Activated CD4-positive, alpha-beta T cell treated with anti-CD3 and anti-CD28 coated beads, Interleukin-2, amount 10 ng/mL, durations not matched to agents 7 days and 5 days (primary cell): ENCODE measurements at regions not wholly inside any gene's neighbourhood (a gene's known extent, or its start where the extent isn't known, plus 50 kb on each side); places are given as distances from the start of the nearest gene placed in this dataset.

Experiments
- CTCF ChIA-PET: fragments of 350-600 bp; sonication (Branson Sonifier 250); formaldehyde crosslinking; loops from one replicate; lab custom pipeline; 2021; ENCODE audit warnings: antibody characterized with exemption; lab: Charles Lee
- POLR2A ChIA-PET: fragments of 350-600 bp; sonication (Branson Sonifier 250); formaldehyde crosslinking; loops from one replicate; lab custom pipeline; 2021; ENCODE audit warnings: antibody characterized with exemption; lab: Charles Lee
- DNase-seq: peaks from one replicate; pipeline ENCODE4 v3.0.0-alpha.2; 2020
- H3K27ac Mint-ChIP-seq: one replicate; pipeline ENCODE4 v1.8.0; 2021; ENCODE audit warnings: mild to moderate bottlenecking, moderate library complexity, mixed read lengths
- H3K27me3 Mint-ChIP-seq: one replicate; pipeline ENCODE4 v1.8.0; 2021; ENCODE audit warnings: mixed read lengths
- H3K36me3 Mint-ChIP-seq: one replicate; pipeline ENCODE4 v1.8.0; 2021; ENCODE audit warnings: low read depth, mixed read lengths
- H3K4me1 Mint-ChIP-seq: one replicate; pipeline ENCODE4 v1.8.0; 2021; ENCODE audit warnings: mixed read lengths
- H3K4me3 Mint-ChIP-seq: one replicate; pipeline ENCODE4 v1.8.0; 2021; ENCODE audit warnings: mild to moderate bottlenecking, moderate library complexity, mixed read lengths
- H3K9me3 Mint-ChIP-seq: one replicate; pipeline ENCODE4 v1.8.0; 2021; ENCODE audit warnings: mixed read lengths

DNA sequence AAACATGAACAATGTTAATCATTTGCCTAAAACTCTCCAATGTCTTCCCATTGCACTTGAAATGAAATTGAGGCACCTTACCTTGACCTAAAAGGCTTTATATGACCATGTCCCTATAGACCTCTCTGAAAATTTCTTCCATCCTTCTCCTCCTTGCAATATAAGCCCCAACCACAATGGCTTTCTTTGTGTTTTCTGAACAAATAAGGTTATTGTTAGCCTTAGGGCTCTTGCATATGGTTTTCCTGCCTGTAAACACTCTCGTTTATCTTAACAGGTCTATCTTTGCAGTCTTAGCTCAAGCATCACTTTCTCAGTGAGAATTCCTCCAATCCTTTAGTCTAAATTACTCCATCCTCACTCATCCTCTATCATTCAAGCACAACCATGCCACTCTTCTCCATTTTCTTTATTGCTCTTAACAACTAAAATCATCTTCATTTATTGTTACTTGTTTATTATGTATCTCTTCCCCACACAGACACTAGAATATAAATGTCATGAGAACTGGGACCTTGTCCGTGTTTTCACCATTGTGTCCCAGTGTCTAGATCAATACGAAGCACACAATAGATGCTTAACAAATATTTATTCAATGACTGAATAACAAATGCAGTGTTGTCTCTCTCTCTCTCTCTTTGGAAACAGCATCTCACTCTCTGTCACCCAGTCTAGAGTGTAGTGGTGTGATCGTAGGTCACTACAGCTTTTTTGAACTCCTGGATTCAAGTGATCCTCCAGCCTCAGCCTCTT, 129.3 kb downstream of the RDH14 start:
- no peaks in the 10 kb centered on the region for H3K9me3 Mint-ChIP-seq
- POLR2A ChIA-PET = no interaction called here

DNA sequence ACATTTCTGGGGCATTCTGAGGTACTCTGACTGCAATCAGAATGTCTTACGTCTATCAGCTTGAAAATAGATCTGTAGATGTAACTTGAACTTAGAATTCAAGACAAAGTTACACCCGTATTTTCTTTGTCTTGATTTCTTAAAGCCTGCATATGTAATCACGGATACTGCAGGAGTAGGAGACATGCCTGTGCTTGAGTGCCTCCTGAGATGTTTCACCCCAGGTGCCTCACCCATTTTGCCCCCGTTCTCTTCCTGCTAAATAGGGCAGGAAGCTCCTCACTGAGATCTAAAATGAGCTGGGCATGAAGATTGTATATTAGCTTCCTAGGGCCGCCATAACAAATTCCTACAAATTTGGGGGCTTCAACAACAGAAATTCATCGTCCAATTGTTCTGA, 131.9 kb downstream of the RDH14 start:
- no peak for DNase-seq
- Mint-ChIP-seq H3K27me3 (peaks cover 17% of the 10 kb centered on the region), H3K4me3 (no peak overlapping the region), H3K9me3 (no peaks in the 10 kb centered on the region), H3K36me3 (no peaks in the 10 kb centered on the region), H3K27ac (no peak overlapping the region), H3K4me1 (no peaks in the 10 kb centered on the region)
- CTCF ChIA-PET = no interaction called here
- POLR2A ChIA-PET = no interaction called here

More for the DNA sequence above, 129.3 kb downstream of the RDH14 start:
- Mint-ChIP-seq H3K27ac (no peak overlapping the region), H3K4me3 (no peak overlapping the region), H3K4me1 (no peaks in the 10 kb centered on the region), H3K36me3 (no peaks in the 10 kb centered on the region), H3K27me3 (peaks cover 12% of the 10 kb centered on the region)
- CTCF ChIA-PET = no interaction called here
- DNase-seq = no peak

DNA sequence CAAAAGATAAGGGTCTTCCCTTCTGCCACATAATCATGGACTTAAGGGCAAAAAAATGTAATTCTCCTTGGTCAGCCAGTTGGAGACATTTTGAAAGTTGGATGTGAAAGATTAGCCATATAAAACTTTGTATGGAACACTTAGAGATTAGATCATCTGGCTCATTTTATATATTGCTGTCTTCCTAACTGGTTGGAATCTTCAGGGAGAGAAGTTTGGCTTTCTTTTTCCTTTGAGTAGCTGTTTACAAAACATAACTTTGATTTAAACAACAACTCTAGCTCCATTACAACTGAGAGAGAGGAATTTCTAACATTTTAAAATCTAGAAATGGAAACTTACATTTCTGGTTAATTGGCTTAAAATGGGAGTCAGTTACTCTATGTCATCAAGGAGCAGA, 132.7 kb downstream of the RDH14 start:
- CTCF ChIA-PET = no interaction called here
- no peaks in the 10 kb centered on the region for H3K36me3 Mint-ChIP-seq

DNA sequence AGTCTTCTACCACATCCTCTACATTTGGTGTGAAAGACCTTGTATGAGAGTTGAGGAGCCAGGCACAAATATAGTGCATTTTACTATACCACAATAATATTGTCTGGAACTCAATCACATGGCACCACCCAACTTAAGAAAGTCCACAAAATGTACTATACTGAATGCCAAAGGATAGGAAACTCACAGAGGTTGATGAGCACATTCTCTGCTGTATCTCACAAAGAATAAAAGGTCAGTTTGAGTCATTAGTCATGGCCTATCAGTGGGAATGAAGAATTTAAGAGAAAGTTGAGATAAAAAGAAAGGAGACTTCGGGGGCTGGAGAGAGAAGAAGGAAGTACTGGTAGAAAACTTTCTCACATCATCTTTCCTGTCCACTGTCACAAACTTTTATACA, 134.3 kb downstream of the RDH14 start:
- H3K36me3 Mint-ChIP-seq = no peaks in the 10 kb centered on the region
- H3K9me3 Mint-ChIP-seq = no peaks in the 10 kb centered on the region
- no peak for DNase-seq
- no peak overlapping the region for H3K4me3 Mint-ChIP-seq
- H3K4me1 Mint-ChIP-seq = no peaks in the 10 kb centered on the region
- CTCF ChIA-PET = no interaction called here
- peaks cover 10% of the 10 kb centered on the region for H3K27me3 Mint-ChIP-seq
- POLR2A ChIA-PET = no interaction called here
- H3K27ac Mint-ChIP-seq = no peak overlapping the region

More for the DNA sequence above, 132.7 kb downstream of the RDH14 start:
- no peak overlapping the region for H3K27ac Mint-ChIP-seq
- no peaks in the 10 kb centered on the region for H3K9me3 Mint-ChIP-seq
- DNase-seq = no peak
- H3K4me1 Mint-ChIP-seq = no peaks in the 10 kb centered on the region
- POLR2A ChIA-PET = no interaction called here
- H3K4me3 Mint-ChIP-seq = no peak overlapping the region
- H3K27me3 Mint-ChIP-seq = peaks cover 12% of the 10 kb centered on the region

DNA sequence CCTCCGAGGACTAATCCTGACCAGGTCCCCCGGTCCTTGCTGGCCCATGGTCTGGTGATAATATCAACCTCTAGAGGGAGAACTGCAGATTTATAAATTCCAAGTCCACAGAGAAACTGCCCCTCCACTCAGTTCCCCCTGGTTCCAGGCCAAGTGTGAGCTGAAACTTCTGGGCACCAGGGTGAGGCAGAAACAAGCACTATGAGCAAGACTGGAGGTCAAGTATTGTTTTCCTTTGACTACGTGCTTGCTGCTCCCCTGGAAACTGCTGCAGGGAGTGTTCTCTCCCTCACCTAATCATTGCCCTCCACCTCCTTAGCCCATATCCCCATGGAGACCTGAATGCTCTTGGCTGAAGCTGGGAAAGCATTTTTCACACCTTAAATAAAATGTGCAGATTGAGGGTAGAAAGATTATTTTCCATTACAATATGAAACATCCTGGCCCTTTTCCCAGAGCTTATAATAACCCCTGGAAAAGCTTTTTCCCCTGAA, 135.2 kb downstream of the RDH14 start:
- Mint-ChIP-seq H3K27ac (no peak overlapping the region), H3K36me3 (no peaks in the 10 kb centered on the region), H3K4me1 (no peaks in the 10 kb centered on the region), H3K27me3 (peaks cover 10% of the 10 kb centered on the region), H3K9me3 (no peaks in the 10 kb centered on the region), H3K4me3 (no peak overlapping the region)
- ChIA-PET POLR2A (no interaction called here), CTCF (no interaction called here)
- no peak for DNase-seq

DNA sequence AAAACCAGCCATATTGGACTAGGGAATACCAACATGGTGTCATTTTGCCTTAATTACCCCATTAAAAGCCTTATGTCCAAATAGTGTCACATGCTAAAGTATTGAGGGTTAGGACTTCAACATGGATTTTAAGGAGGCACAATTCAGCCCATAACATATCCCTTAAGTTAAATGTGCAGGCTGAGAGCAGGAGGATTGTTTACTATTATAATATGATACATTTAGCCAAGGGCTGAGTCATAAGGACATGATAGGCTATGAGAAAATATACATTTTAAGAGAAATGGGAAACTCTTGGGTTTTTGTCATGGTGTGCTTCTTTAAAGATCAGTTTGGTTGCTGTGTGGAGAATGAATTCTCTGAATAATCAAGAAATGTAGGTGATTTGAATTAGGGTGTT, 136.8 kb downstream of the RDH14 start:
- peaks cover 10% of the 10 kb centered on the region for H3K27me3 Mint-ChIP-seq
- no peaks in the 10 kb centered on the region for H3K9me3 Mint-ChIP-seq
- CTCF ChIA-PET = no interaction called here
- no peaks in the 10 kb centered on the region for H3K36me3 Mint-ChIP-seq
- no peak overlapping the region for H3K27ac Mint-ChIP-seq
- POLR2A ChIA-PET = no interaction called here
- H3K4me3 Mint-ChIP-seq = no peak overlapping the region
- no peak for DNase-seq
- no peaks in the 10 kb centered on the region for H3K4me1 Mint-ChIP-seq

DNA sequence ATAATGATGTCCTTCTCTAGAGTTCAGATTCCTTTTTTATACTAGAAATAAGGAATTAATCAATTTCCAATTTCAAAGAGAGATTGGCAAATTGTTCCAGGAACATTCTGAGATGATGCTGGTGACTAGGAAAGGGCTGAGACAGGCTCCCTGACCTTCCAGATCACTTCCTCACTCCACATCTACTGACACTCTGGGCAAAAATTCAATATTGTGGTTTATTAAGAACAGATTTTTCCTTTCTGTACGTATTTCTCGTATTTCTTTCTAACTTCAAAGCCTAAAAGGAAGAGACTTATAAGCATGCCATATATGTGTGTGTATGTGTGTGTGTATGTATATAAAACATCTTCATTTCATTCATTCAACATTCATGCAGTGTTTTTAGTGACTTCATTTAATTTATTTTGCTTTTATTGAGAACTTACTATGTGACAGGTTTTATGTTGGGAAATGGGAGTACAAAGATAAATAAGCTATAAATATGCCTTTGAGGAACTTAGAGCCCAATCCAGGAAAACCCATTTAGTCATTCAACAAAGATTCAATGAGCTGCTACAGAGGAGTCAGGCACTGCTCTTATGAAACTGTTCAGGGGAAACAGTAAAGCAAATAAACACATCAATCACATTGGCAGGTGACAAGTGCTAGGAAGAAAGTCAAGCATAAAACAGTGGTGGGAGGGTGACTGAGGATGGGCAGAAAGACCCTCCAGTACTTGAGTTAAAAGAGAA, 137.9 kb downstream of the RDH14 start:
- H3K4me1 Mint-ChIP-seq = no peaks in the 10 kb centered on the region
- ChIA-PET CTCF (no interaction called here), POLR2A (no interaction called here)
- no peak overlapping the region for H3K27ac Mint-ChIP-seq
- no peaks in the 10 kb centered on the region for H3K36me3 Mint-ChIP-seq
- DNase-seq = no peak
- H3K4me3 Mint-ChIP-seq = no peak overlapping the region
- no peaks in the 10 kb centered on the region for H3K9me3 Mint-ChIP-seq
- peaks cover 10% of the 10 kb centered on the region for H3K27me3 Mint-ChIP-seq

DNA sequence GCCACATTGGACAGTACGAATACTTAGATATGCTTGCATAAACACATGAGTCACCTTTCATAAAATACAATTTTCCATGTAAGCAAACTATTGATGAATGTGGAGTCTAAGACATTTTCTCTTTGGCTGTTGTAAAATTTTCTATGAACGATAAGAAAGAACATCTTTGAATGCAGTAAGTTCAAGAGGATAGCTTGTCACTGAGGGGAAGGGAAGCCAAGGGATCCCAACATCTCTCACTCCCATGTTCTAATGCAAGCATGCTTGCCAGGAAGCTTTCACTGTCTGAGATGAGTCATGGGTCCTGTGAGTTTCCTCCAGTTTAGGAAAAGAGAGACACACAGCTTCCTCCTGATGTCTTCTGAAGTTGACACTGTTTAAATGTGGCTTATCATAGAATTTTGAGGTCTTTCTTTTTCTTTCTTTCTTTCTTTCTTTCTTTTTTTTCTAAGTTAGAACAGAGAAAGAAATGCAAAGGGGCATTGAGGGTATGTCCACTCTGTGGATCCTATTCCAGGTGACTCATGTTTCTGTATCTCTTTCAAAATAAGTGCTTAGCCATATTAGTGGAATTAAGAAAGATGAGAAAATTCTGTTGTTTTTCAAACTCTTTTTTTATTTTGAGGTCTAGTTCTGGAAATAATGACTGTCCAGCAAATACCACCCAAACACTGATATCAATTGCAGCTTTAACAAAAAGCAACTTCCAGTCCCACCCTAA, 146.6 kb downstream of the RDH14 start:
- POLR2A ChIA-PET = no interaction called here
- peaks cover 4% of the 10 kb centered on the region for H3K27me3 Mint-ChIP-seq
- no peak overlapping the region for H3K27ac Mint-ChIP-seq
- no peaks in the 10 kb centered on the region for H3K36me3 Mint-ChIP-seq
- H3K4me1 Mint-ChIP-seq = no peaks in the 10 kb centered on the region
- DNase-seq = no peak
- CTCF ChIA-PET = no interaction called here
- no peak overlapping the region for H3K4me3 Mint-ChIP-seq
- H3K9me3 Mint-ChIP-seq = no peaks in the 10 kb centered on the region

DNA sequence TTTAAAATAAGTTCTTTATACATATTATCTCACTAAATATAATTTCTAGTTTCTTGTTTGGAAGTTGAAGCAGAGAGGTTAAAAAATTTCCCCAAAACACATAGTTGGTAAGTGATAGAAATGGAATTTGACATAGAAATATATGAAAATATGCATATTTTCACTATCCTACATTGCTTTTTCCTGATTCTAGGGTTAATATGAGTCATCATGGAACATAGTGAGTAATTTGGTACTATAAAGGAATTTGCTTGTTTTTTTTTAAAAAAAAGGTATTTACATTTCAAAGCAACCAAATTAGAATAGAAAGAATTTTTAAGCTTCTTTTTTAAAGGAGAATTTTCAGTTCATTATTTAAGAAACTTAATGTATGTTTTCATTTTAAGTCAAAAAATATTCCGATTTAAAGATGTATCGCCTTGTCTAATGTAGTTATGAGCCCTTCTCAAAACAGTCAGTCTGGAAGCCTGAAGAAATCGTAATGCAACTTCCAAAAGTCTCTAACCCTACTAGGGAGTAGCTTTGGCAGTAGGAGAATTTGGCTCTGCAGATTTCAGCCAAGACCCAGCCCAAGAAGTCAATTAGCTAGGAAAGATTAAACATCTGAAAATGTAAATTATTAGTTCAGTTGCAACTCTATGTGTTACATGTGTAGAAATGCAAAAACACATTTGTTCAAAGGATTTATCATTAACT, 147.3 kb downstream of the RDH14 start:
- peaks cover 4% of the 10 kb centered on the region for H3K27me3 Mint-ChIP-seq
- H3K9me3 Mint-ChIP-seq = no peaks in the 10 kb centered on the region
- CTCF ChIA-PET = no interaction called here
- no peak for DNase-seq
- no peak overlapping the region for H3K27ac Mint-ChIP-seq
- H3K4me1 Mint-ChIP-seq = no peaks in the 10 kb centered on the region
- no peak overlapping the region for H3K4me3 Mint-ChIP-seq
- POLR2A ChIA-PET = no interaction called here
- no peaks in the 10 kb centered on the region for H3K36me3 Mint-ChIP-seq

DNA sequence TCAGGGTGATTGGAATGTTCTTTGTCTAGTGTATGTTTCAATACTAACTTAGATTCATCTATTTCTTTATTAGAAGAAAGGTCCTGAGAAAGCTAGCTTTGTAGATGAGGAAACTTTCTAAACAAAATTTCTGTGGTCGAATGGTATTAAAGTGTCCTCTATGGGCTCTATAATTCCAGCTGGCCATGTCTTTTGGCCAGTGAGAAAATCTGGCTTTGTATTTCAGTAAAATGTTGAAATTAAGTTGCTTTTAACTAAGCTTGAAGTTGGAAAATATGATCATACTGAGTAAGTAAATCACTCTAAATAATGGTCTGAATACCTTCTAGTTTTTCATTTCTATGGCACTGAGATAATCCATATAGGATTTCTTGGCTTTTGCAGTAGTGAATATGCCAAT, 148.8 kb downstream of the RDH14 start:
- no peaks in the 10 kb centered on the region for H3K4me1 Mint-ChIP-seq
- H3K4me3 Mint-ChIP-seq = no peak overlapping the region
- ChIA-PET POLR2A (no interaction called here), CTCF (no interaction called here)
- peaks cover 4% of the 10 kb centered on the region for H3K27me3 Mint-ChIP-seq
- DNase-seq = no peak
- no peak overlapping the region for H3K27ac Mint-ChIP-seq
- H3K36me3 Mint-ChIP-seq = no peaks in the 10 kb centered on the region
- no peaks in the 10 kb centered on the region for H3K9me3 Mint-ChIP-seq

DNA sequence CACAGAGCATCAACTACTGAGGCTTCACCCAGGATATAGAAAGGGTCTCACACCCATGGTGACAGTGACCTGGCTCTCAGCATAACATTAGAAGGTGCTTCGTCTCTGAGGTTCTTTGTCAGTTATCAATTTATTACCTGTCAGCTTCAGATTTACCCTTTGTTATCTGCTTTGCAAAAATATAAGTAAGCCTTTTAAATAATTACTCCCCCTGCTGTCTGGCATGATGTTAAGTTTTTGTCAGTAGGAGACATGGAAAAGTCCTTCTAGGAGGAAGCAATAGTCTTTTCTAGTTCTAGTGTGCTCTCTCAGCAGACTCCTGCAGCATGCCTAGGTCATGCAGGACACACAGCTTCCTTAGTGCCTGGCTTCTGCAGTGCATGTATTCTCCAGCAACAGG, 149.9 kb downstream of the RDH14 start:
- Mint-ChIP-seq H3K4me3 (no peak overlapping the region), H3K27ac (no peak overlapping the region), H3K36me3 (no peaks in the 10 kb centered on the region), H3K9me3 (no peaks in the 10 kb centered on the region), H3K4me1 (no peaks in the 10 kb centered on the region), H3K27me3 (peaks cover 4% of the 10 kb centered on the region)
- DNase-seq = no peak
- CTCF ChIA-PET = no interaction called here
- POLR2A ChIA-PET = no interaction called here

DNA sequence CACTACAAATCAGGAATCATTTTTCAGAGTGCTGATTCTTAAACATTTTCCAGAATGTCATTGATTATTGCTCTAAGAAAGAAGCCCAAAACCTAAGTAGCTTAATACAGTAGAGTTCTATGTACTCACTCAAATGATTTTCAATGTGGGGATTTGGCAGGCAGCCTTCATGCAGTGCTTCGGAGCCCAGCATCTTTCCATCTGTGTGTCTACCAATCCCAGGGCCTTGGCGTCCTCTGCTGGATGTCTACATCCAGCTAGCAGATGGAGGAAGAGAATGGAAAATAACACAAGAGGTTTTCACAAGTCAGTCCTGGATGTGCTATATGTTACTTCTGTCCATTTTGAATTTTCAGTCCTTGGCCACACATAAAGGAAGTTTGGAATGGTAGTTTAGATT, 151.8 kb downstream of the RDH14 start:
- Mint-ChIP-seq H3K4me3 (no peak overlapping the region), H3K27me3 (peaks cover 1% of the 10 kb centered on the region), H3K36me3 (no peaks in the 10 kb centered on the region), H3K4me1 (no peaks in the 10 kb centered on the region), H3K9me3 (no peaks in the 10 kb centered on the region), H3K27ac (no peak overlapping the region)
- no peak for DNase-seq
- CTCF ChIA-PET = no interaction called here
- POLR2A ChIA-PET = no interaction called here

DNA sequence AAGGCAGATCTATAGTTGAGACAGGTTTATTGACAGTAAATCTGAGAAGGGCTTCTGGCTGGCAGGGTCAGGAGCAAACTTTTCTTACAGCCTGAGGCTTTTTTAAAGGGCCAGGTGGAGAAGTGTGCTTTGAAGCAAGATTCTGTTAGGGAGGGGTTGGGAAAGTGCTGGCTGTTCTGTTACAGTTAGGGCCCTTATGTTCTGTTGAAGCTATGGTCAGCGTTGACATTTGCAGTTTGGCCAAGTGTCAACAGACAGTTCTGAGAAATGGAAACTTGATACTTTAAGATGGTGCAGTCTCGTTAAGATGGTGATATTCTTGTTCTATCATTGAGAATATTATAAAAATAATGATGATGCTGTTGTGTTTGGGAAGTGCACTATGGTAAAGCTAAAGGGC, 154.2 kb downstream of the RDH14 start:
- POLR2A ChIA-PET = no interaction called here
- no peaks in the 10 kb centered on the region for H3K36me3 Mint-ChIP-seq
- DNase-seq = no peak
- no peaks in the 10 kb centered on the region for H3K4me1 Mint-ChIP-seq
- H3K9me3 Mint-ChIP-seq = no peaks in the 10 kb centered on the region
- CTCF ChIA-PET = no interaction called here
- H3K27ac Mint-ChIP-seq = no peak overlapping the region
- peaks cover 6% of the 10 kb centered on the region for H3K27me3 Mint-ChIP-seq
- H3K4me3 Mint-ChIP-seq = no peak overlapping the region
